ENCODE measurements at regions not wholly inside any gene's neighbourhood (a gene's known extent, or its start where the extent isn't known, plus 50 kb on each side); places are given as distances from the start of the nearest gene placed in this dataset.

DNA sequence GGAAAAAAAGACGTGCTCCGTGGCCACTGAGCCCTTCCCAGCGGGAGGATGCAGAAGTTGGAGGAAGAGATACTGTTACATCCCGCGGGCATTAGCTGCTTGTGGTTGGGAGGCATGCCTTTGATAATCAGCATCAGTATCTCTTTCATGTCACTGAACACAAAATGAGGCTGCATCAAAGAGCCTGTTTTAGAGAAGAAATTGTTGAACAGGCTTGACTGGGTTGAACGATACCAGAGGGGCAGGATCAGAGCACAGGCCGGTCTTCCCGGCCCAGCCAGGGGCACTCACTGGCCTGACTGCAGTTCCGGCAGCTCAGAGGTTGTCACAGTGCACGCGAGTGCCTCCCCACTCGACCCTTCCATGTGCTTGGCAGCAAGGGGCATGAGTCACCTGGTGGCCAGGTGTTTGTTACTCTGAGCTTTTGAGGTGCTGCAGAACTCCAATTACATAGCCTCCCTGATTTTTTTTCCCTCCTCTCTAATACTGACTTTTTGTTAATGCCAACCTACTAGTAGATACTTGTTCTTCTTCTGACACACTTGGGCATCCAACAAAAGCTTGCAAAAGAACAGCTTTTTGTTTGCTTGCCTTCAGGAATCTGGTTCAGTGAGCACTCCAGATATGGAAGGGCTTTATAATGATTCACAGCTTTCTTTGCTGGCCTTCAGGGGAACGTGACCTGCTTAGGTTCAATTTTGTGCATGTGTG lies 121.6 kb downstream of the VAPA start:
- no peak for DNase-seq

DNA sequence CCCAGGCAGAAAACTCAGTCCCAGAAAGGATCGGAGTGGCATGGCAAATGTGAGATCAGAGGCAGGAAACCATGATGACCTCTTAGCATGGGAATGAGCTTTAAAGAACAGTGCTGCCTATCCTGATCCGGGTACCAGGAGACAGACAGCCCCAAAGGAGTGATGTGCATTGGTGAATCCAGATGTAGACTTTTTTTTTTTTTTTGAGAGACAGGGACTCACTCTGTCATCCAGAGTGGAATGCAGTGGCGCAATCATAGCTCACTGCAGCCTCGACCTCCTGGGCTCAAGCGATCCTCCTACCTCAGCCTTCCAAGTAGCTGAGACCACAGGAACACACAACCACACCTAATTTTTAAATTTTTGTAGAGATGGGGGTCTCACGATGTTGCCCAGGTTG lies 122.7 kb downstream of the VAPA start:
- no peak for DNase-seq

DNA sequence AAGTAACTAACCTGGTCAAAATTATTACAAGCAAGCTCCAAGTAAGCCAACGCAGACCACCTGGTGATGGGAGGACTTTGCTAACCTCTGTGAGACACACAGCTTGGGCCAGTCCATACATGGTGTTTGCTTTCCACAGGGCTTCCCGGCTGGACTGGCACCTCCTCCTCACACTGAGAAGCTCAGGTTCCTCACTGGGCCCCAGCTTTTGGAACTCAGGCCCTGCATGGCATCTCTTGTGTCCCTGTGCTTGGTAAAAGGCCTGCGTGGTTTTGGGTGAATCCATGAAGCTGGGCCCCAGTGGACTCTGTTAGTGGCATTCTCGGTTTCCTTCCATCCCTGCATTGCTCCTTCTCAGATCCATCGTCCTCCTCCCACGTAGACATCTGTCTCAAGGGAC lies 123.4 kb downstream of the VAPA start:
- no peak for DNase-seq

GRCh38 chr18:10038268-10038667 lies 124.5 kb downstream of the VAPA start:
- no peak for DNase-seq

DNA sequence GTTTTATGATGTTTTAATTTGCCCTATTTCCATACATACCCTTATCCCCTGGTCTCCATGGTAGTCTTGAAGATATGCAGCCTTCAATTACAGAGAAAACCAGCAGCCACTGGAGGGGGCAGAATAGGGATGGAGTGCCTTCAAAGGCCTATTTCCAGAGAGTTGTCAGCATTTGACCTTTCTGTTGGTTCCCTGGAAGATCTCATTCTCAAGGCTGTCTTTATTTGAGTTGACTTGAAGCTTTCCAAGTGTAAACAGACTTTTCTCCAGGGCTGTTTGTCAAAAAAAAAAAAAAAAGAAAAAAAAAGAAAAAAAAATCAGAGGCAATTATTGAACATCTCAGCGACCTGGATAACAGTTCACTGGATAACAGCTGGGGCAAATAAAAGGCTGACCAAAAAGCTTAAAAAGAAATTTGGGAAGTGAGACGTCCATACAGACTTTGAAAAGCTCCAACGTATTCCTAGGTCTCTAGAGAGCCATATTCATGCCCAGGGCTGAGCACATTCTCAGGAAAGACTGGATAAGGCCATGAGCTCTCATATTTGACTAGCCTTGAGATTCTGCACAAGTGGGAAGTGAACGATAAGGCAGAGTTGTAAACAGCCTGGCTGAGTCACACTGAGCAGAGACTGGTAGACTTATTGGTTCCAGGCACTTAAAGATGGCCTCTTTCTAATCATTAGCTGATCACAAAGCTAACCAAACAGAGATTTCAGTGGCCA lies 126.6 kb downstream of the VAPA start:
- no peak for DNase-seq

- DNase-seq = no peak
These were observed 127.4 kb downstream of the VAPA start for GRCh38 chr18:10041180-10041579.

- DNase-seq = no peak
These were observed 128.7 kb downstream of the VAPA start for GRCh38 chr18:10042492-10042891.

DNA sequence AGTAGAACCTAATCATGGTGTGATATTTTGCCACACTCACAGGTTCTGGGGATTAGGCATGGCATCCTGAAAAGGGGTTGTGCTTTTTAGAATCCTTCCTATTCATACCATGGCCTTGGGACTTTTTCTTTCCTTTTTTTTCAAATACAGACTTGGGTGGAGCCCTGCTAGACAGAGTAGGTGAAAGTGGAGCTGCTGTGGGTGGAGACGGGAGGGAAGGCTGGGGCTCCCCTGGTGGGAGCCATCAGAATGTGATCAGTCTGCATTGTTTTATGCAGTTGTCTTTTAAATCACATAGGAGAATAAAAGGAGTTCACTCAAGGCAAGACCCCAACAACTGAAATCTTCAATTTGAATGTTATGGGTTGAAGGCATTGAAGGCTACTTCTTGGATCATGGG lies 130.2 kb downstream of the VAPA start:
- no peak for DNase-seq

GRCh38 chr18:10045296-10045891 lies 131.6 kb downstream of the VAPA start:
- DNase-seq = no peak

DNA sequence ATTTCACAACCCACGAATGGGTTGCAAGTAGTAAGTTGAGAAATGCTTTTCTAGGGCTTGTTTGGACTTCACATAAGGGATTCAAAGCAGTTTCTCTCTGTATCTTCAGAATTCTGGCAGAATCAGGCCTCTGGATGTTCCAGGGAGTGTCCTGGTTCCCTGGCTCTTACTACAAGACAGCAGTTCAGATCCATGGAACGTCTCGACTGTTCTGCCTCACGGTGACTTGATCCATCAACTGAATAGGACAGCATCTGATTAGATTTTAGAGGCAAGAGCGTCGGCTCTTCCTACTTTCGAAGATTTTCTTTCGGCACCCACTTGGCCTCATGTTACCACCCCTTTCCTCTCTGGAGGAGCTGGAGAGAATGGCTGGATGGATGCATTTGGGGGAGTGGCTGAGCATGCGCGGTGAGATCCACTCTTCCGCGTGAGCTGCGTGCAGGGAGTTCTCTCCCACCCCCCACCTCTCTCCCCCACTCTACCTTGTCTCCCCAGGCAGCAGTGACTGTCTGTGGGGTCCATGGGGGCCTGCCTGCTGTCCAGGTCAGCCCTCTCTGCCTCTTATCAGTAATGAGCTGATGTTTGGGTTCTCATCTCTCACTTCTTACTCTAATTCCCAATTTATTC lies 132.5 kb downstream of the VAPA start:
- no peak for DNase-seq

DNA sequence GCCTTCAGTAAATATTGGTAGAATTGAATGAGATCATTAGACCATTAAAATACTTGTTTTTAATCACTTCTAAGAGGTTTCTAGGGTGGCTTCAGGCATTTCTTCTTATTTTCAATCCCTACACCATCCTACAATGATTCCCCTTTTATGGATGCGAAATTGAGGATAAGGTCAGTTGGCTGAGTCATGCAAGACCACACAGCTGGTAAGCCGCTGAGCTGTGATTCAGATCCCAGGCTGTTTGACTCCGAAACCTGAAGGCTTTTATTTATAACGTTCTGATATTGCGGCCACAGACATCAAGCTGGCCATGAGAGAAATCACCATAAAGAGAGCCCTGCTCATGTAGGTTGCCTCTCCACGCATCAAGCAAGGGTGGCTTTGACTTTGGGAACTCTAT lies 133.4 kb downstream of the VAPA start:
- no peak for DNase-seq

DNA sequence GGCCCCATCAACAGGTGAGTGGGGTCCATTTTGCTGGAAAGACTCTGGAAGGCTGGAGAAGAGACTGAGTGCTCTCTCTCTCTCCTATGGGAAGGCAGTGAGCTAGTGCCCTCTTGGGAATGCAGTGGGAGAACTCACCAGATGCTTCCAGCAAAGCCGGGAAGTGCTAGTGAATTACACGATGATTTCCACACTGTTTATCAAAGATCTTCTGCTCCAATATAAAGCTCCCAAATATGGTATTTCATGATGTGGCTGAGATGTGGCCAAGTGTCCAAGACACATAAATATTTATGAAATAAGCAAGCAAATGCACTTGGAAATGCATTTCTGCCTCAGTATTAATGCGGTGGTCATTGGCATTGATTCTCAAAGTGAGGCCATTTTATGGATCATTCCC lies 135.9 kb downstream of the VAPA start:
- no peak for DNase-seq

DNA sequence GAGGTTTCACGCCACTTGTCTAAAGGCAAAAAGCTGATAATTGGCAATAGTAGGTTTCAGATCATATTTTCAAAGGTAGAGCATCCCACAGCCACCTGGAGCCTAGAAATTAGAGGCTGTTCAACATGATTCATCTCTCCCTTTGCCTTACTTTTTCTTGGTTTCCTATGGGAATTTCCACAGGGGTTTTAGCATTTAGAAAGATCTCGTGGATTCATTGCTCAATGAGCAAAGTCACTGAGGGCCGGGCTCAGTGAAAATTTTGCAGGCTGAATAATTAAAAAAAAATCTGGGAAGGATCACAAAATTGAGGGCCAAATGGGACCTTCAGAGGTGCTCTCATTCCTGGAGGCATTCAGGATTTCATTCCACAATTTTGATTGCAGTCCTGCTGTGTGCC lies 137.1 kb downstream of the VAPA start:
- no peak for DNase-seq

- peak; percentile 54 for DNase-seq
These were observed 138.2 kb downstream of the VAPA start for GRCh38 chr18:10051877-10052631.

GRCh38 chr18:10052871-10053270 lies 139.1 kb downstream of the VAPA start:
- DNase-seq = no peak

- DNase-seq = no peak
These were observed 140.0 kb downstream of the VAPA start for GRCh38 chr18:10053861-10054260.

DNA sequence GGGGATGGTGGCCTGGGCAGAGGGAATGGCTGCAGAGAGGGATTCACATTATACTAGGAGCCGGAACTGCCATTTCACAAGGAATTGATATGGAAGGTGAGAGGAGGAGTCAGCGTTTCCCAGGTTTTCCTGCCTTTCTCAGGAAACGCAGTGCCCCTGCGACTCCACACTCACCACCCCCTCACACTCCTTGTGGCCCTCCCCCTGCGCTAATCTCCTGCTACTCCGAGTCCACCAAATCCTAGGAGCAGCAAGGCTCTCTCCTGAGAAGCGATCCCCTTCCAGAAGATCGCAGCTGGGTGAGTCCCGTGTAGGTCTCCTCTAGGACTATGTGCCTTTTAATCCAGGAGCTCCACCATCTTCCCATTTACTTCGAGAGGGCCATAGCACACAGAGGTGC lies 140.6 kb downstream of the VAPA start:
- no peak for DNase-seq

DNA sequence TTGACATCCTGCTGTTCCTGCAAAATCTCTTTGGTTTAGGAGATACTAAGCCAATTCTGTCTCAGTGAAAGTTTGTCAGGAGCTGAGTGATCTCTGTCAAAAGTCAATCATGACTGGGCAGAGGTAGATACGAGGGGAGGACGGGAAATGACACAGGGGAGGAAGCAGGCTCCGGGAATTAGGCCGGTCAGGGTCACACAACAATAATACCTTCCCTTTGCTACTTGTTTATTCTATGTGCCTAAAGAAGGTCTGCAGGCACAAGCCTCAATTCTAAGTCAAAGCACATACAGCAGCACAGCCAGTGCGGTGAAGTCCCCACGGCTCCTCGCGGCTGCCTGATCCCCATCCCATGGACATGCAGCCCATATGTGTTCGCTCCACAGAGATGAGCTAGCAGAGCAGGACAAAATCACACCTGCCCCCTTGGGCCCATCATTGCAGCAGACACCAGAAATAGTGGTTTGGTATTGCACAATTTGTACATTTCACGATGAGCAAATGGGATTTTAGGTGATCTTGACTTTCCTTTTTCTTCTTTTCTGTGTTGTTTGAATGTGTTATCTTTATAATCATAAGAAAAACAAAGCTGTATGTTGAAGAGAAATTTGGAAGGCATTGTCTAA lies 141.4 kb downstream of the VAPA start:
- DNase-seq = no peak

- no peak for DNase-seq
These were observed 142.7 kb downstream of the VAPA start for GRCh38 chr18:10056506-10056905.

GRCh38 chr18:10057401-10057893 lies 143.6 kb downstream of the VAPA start:
- peak; percentile 49 for DNase-seq

- peak; percentile 28 for DNase-seq
These were observed 144.3 kb downstream of the VAPA start for GRCh38 chr18:10057894-10058791.

Data from RPMI8226 (cell line).